ENCODE measurements at regions not wholly inside any gene's neighbourhood (a gene's known extent, or its start where the extent isn't known, plus 50 kb on each side); places are given as distances from the start of the nearest gene placed in this dataset.

GRCh38 chr16:87552072-87552718, 50.1 kb upstream of the JPH3 start:
- H3K36me3 ChIP-seq (ENCODE audit: low read depth, missing control alignments) = no peaks in the 10 kb centered on the region
- H3K27ac ChIP-seq = no peak overlapping the region
- no peak overlapping the region for H3K4me3 ChIP-seq
- TF ChIP-seq, protein P1, sequence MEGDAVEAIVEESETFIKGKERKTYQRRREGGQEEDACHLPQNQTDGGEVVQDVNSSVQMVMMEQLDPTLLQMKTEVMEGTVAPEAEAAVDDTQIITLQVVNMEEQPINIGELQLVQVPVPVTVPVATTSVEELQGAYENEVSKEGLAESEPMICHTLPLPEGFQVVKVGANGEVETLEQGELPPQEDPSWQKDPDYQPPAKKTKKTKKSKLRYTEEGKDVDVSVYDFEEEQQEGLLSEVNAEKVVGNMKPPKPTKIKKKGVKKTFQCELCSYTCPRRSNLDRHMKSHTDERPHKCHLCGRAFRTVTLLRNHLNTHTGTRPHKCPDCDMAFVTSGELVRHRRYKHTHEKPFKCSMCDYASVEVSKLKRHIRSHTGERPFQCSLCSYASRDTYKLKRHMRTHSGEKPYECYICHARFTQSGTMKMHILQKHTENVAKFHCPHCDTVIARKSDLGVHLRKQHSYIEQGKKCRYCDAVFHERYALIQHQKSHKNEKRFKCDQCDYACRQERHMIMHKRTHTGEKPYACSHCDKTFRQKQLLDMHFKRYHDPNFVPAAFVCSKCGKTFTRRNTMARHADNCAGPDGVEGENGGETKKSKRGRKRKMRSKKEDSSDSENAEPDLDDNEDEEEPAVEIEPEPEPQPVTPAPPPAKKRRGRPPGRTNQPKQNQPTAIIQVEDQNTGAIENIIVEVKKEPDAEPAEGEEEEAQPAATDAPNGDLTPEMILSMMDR (IDR thresholded peaks at IDR 0.05) = no peak
- no peak for TF ChIP-seq POLR2A (IDR thresholded peaks at IDR 0.05)
- H3K27me3 ChIP-seq = no peaks in the 10 kb centered on the region
- WGBS, 2 donors = 95 to 96% methylated on average over 10 to 18 of the region's 18 CpGs
- H3K9me3 ChIP-seq = no peaks in the 10 kb centered on the region
- intact Hi-C loops (cut with DNase I; ENCODE audit: low total_unique reads) = no loop called here
- peaks cover 12% of the 10 kb centered on the region for H3K4me1 ChIP-seq
- no peak for DNase-seq

DNA sequence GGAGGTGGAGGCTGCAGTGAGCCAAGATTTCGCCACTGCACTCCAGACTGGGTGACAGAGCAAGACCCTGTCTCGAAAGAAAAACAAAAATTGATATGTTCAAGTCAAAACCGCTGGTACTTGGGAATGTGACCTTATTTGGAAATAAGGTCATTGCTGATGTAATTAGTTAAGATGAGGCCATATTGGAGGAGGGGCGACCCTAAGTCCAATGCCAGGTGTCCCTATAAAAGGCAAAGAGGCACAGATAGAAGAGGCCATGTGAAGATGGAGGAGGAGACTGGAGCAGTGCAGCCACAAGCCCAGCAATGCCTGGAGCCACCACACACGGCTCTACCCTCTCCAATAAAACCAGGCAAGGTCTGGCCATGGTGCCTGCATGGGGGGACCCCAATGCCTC, 50.8 kb upstream of the JPH3 start:
- H3K27me3 ChIP-seq = no peaks in the 10 kb centered on the region
- no peak for DNase-seq
- intact Hi-C loops (cut with DNase I; ENCODE audit: low total_unique reads) = no loop called here
- no peaks in the 10 kb centered on the region for H3K9me3 ChIP-seq
- H3K36me3 ChIP-seq (ENCODE audit: low read depth, missing control alignments) = no peaks in the 10 kb centered on the region
- WGBS, 2 donors = 83 to 86% methylated on average over 5 of the region's 5 CpGs
- TF ChIP-seq, protein P1 (IDR thresholded peaks at IDR 0.05) = no peak
- no peak for TF ChIP-seq POLR2A (IDR thresholded peaks at IDR 0.05)
- no peak overlapping the region for H3K27ac ChIP-seq
- peaks cover 5% of the 10 kb centered on the region for H3K4me1 ChIP-seq
- H3K4me3 ChIP-seq = no peak overlapping the region

DNA sequence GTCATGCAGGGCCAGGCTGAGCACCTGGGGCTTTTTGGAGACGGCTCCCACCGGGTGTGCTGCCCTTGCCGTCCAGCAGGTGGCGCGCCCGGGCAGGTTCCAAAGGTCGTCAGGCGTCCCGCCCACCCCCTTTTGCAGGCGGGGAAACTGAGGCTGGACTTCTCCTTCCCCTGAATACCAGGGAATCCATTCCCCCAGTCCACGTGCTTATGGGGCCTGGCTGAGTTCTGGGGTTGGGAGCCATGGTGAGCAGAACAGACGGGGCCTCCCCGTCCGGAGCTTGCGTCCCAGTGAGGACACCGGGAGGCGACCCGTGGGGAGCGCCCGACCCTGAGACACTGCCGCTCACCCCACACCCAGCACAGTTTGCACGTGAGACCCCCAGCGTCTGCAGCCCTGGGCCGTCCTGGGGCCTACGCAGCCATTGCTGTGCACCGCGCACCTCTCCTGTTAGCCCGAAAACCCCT, 51.8 kb upstream of the JPH3 start:
- Histone ChIP-seq H3K27me3 (no peaks in the 10 kb centered on the region), H3K9me3 (no peaks in the 10 kb centered on the region), H3K4me3 (peak overlapping the region; percentile 21 to 30), H3K27ac (no peak overlapping the region), H3K4me1 (peaks cover 4% of the 10 kb centered on the region), H3K36me3 (ENCODE audit: low read depth, missing control alignments) (no peaks in the 10 kb centered on the region)
- TF ChIP-seq POLR2A (IDR thresholded peaks at IDR 0.05) = no peak
- TF ChIP-seq, protein P1 (IDR thresholded peaks at IDR 0.05) = peak; percentile 82 to 96 (median 85)
- 40 to 63% methylated on average over 6 to 27 of the region's 28 CpGs for WGBS, 2 donors
- intact Hi-C loops (cut with DNase I; ENCODE audit: low total_unique reads) = no loop called here
- peak; percentile 72 for DNase-seq

DNA sequence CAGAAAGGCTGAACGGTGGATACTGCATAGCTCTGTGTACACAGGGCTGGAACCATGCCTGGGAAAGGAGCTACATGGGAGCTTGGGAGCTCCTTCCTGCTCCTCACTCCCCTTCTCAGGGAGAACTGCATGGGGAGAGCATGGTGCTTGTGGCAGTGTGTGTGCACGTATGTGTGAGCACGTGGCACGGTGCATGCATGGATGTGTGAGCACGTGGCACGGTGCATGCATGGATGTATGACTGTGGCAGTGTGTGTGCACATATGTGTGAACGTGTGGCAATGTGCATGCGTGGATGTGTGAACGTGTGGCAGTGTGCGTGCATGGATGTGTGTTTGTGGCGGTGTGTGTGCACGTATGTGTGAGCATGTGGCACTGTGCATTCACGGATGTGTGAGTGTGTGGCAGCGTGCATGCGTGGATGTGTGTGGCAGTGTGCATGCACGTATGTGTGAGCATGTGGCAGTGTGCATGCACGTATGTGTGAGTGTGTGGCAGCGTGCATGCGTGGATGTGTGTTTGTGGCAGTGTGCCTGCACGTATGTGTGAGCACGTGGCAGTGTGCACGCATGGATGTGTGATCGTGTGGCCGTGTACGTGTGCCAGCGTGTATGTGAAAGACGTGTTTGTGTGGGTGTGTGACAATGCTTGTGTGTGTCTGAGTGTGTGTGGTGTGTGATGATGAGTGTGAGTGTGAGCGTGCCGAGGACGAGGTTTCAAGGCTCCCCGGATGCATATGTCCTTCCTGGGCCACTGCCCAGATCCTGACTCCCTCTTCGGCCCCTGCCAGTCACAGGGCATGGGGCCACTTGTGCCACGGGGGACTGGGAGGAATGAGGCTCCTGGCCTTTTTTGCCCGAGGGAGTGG, 52.4 kb upstream of the JPH3 start:
- Histone ChIP-seq H3K4me1 (peaks cover 4% of the 10 kb centered on the region), H3K4me3 (peak overlapping the region in 1 of 2 donors; percentile 21), H3K27me3 (no peaks in the 10 kb centered on the region), H3K27ac (no peak overlapping the region), H3K36me3 (ENCODE audit: low read depth, missing control alignments) (no peaks in the 10 kb centered on the region), H3K9me3 (no peaks in the 10 kb centered on the region)
- DNase-seq = no peak
- TF ChIP-seq, protein P1 (IDR thresholded peaks at IDR 0.05) = no peak
- TF ChIP-seq POLR2A (IDR thresholded peaks at IDR 0.05) = no peak
- WGBS, 2 donors = 63 to 68% methylated on average over 33 to 34 of the region's 34 CpGs
- intact Hi-C loops (cut with DNase I; ENCODE audit: low total_unique reads) = no loop called here

Measured in testis (tissue), 2 donors.